Suprapubic skin (tissue), 4 donors: ENCODE measurements at regions not wholly inside any gene's neighbourhood (a gene's known extent, or its start where the extent isn't known, plus 50 kb on each side); places are given as distances from the start of the nearest gene placed in this dataset.

ENCODE experiments used
- CTCF ChIP-seq, 2 donors: fragments of 200-600 bp in 1 of 2; fragments of 450-650 bp in 1 of 2; sonication (generic) in 1 of 2; IDR thresholded peaks; one replicate each; pipeline ENCODE4 v1.5.1; 2016 to 2019; ENCODE audit warnings: antibody characterized with exemption in 2 of 2, mild to moderate bottlenecking in 1 of 2, moderate library complexity in 1 of 2
- POLR2A ChIP-seq, 2 donors: fragments of 450-650 bp; IDR thresholded peaks; one replicate each; pipeline ENCODE4 v1.6.1; 2017; ENCODE audit warnings: antibody characterized with exemption in 2 of 2, mild to moderate bottlenecking in 2 of 2, moderate library complexity in 2 of 2
- POLR2AphosphoS5 ChIP-seq, 3 donors: sonication (generic); formaldehyde crosslinking; IDR thresholded peaks; one replicate each; pipeline ENCODE4 v1.6.1; 2017; ENCODE audit warnings: antibody characterized with exemption in 3 of 3

- TF ChIP-seq CTCF (IDR thresholded peaks at IDR 0.05) (no peak), POLR2AphosphoS5 (IDR thresholded peaks at IDR 0.05) (no peak), POLR2A (IDR thresholded peaks at IDR 0.05) (no peak)
These were observed 121.8 kb upstream of the ERG start for GRCh38 chr21:38619992-38620479.
